ENCODE measurements at regions not wholly inside any gene's neighbourhood (a gene's known extent, or its start where the extent isn't known, plus 50 kb on each side); places are given as distances from the start of the nearest gene placed in this dataset.

- H3K9me3 ChIP-seq (ENCODE audit: control insufficient read depth, low read length), result no peaks in the 10 kb centered on the region
- intact Hi-C loops (cut with DNase I), result no loop called here
- H3K4me3 ChIP-seq (ENCODE audit: low read length in 2 of 2), result no peak overlapping the region
- H3K36me3 ChIP-seq (ENCODE audit: control insufficient read depth in 1 of 2, insufficient read depth in 2 of 2, low read length in 1 of 2), result no peaks in the 10 kb centered on the region
- no peaks in the 10 kb centered on the region for H3K4me1 ChIP-seq (ENCODE audit: control insufficient read depth in 1 of 2, insufficient read depth in 2 of 2, low read length in 2 of 2)
- 76 to 79% methylated on average over 17 of the region's 17 CpGs for WGBS, 2 donors
- no peak overlapping the region for H3K27ac ChIP-seq (ENCODE audit: low read depth in 1 of 2, low read length in 2 of 2)
- DNase-seq (peak; percentile 34 to 50), ATAC-seq (ENCODE audit: low FRiP score) (no peak)
- H3K27me3 ChIP-seq (ENCODE audit: control insufficient read depth in 1 of 2, insufficient read depth in 2 of 2, low read length in 1 of 2), result no peaks in the 10 kb centered on the region
Observed at GRCh38 chr13:19305434-19305833, 123.8 kb upstream of the TUBA3C start.

- Histone ChIP-seq H3K36me3 (ENCODE audit: control insufficient read depth in 1 of 2, insufficient read depth in 2 of 2, low read length in 1 of 2) (no peaks in the 10 kb centered on the region), H3K27me3 (ENCODE audit: control insufficient read depth in 1 of 2, insufficient read depth in 2 of 2, low read length in 1 of 2) (no peaks in the 10 kb centered on the region), H3K9me3 (ENCODE audit: control insufficient read depth, low read length) (peaks cover 2% of the 10 kb centered on the region), H3K4me1 (ENCODE audit: control insufficient read depth in 1 of 2, insufficient read depth in 2 of 2, low read length in 2 of 2) (no peaks in the 10 kb centered on the region), H3K27ac (ENCODE audit: low read depth in 1 of 2, low read length in 2 of 2) (no peak overlapping the region), H3K4me3 (ENCODE audit: low read length in 2 of 2) (no peak overlapping the region)
- DNase-seq, result no peak
- intact Hi-C loops (cut with DNase I), result no loop called here
- ATAC-seq (ENCODE audit: low FRiP score), result no peak
- WGBS, 2 donors, result 53 to 63% methylated on average over 3 of the region's 3 CpGs
Observed at GRCh38 chr13:19289180-19289579, 107.6 kb upstream of the TUBA3C start.

- no peak overlapping the region for H3K27ac ChIP-seq (ENCODE audit: low read depth in 1 of 2, low read length in 2 of 2)
- intact Hi-C loops (cut with DNase I), result no loop called here
- no peaks in the 10 kb centered on the region for H3K27me3 ChIP-seq (ENCODE audit: control insufficient read depth in 1 of 2, insufficient read depth in 2 of 2, low read length in 1 of 2)
- H3K36me3 ChIP-seq (ENCODE audit: control insufficient read depth in 1 of 2, insufficient read depth in 2 of 2, low read length in 1 of 2), result no peaks in the 10 kb centered on the region
- no peak overlapping the region for H3K4me3 ChIP-seq (ENCODE audit: low read length in 2 of 2)
- ATAC-seq (ENCODE audit: low FRiP score) (no peak), DNase-seq (no peak)
- WGBS, 2 donors, result 41 to 48% methylated on average over 1 of the region's 1 CpG
- H3K4me1 ChIP-seq (ENCODE audit: control insufficient read depth in 1 of 2, insufficient read depth in 2 of 2, low read length in 2 of 2), result no peaks in the 10 kb centered on the region
- H3K9me3 ChIP-seq (ENCODE audit: control insufficient read depth, low read length), result no peaks in the 10 kb centered on the region
Observed at GRCh38 chr13:19283836-19284235, 102.2 kb upstream of the TUBA3C start.

GRCh38 chr13:19268331-19268730 is 86.7 kb upstream of the TUBA3C start:
- ATAC-seq (ENCODE audit: low FRiP score) (no peak), DNase-seq (no peak)
- Histone ChIP-seq H3K9me3 (ENCODE audit: control insufficient read depth, low read length) (peaks cover 2% of the 10 kb centered on the region), H3K36me3 (ENCODE audit: control insufficient read depth in 1 of 2, insufficient read depth in 2 of 2, low read length in 1 of 2) (no peaks in the 10 kb centered on the region), H3K4me1 (ENCODE audit: control insufficient read depth in 1 of 2, insufficient read depth in 2 of 2, low read length in 2 of 2) (no peaks in the 10 kb centered on the region), H3K4me3 (ENCODE audit: low read length in 2 of 2) (no peak overlapping the region), H3K27me3 (ENCODE audit: control insufficient read depth in 1 of 2, insufficient read depth in 2 of 2, low read length in 1 of 2) (no peaks in the 10 kb centered on the region), H3K27ac (ENCODE audit: low read depth in 1 of 2, low read length in 2 of 2) (no peak overlapping the region)
- 30 to 57% methylated on average over 1 of the region's 1 CpG for WGBS, 2 donors
- intact Hi-C loops (cut with DNase I), result no loop called here

GRCh38 chr13:19267746-19268145 is 86.1 kb upstream of the TUBA3C start:
- no peak overlapping the region for H3K4me3 ChIP-seq (ENCODE audit: low read length in 2 of 2)
- no peaks in the 10 kb centered on the region for H3K4me1 ChIP-seq (ENCODE audit: control insufficient read depth in 1 of 2, insufficient read depth in 2 of 2, low read length in 2 of 2)
- peaks cover 2% of the 10 kb centered on the region for H3K9me3 ChIP-seq (ENCODE audit: control insufficient read depth, low read length)
- no peaks in the 10 kb centered on the region for H3K36me3 ChIP-seq (ENCODE audit: control insufficient read depth in 1 of 2, insufficient read depth in 2 of 2, low read length in 1 of 2)
- intact Hi-C loops (cut with DNase I), result no loop called here
- H3K27ac ChIP-seq (ENCODE audit: low read depth in 1 of 2, low read length in 2 of 2), result no peak overlapping the region
- H3K27me3 ChIP-seq (ENCODE audit: control insufficient read depth in 1 of 2, insufficient read depth in 2 of 2, low read length in 1 of 2), result no peaks in the 10 kb centered on the region
- no peak for ATAC-seq (ENCODE audit: low FRiP score)
- WGBS, 2 donors, result 70 to 71% methylated on average over 3 of the region's 3 CpGs
- DNase-seq, result no peak

GRCh38 chr13:19266979-19267378 is 85.4 kb upstream of the TUBA3C start:
- no peak for DNase-seq
- WGBS, 2 donors, result 69 to 72% methylated on average over 5 of the region's 5 CpGs
- no peak for ATAC-seq (ENCODE audit: low FRiP score)
- H3K27ac ChIP-seq (ENCODE audit: low read depth in 1 of 2, low read length in 2 of 2), result no peak overlapping the region
- intact Hi-C loops (cut with DNase I), result no loop called here
- no peaks in the 10 kb centered on the region for H3K36me3 ChIP-seq (ENCODE audit: control insufficient read depth in 1 of 2, insufficient read depth in 2 of 2, low read length in 1 of 2)
- H3K9me3 ChIP-seq (ENCODE audit: control insufficient read depth, low read length), result peaks cover 2% of the 10 kb centered on the region
- H3K4me3 ChIP-seq (ENCODE audit: low read length in 2 of 2), result no peak overlapping the region
- H3K4me1 ChIP-seq (ENCODE audit: control insufficient read depth in 1 of 2, insufficient read depth in 2 of 2, low read length in 2 of 2), result no peaks in the 10 kb centered on the region
- no peaks in the 10 kb centered on the region for H3K27me3 ChIP-seq (ENCODE audit: control insufficient read depth in 1 of 2, insufficient read depth in 2 of 2, low read length in 1 of 2)

- no peaks in the 10 kb centered on the region for H3K4me1 ChIP-seq (ENCODE audit: control insufficient read depth in 1 of 2, insufficient read depth in 2 of 2, low read length in 2 of 2)
Observed at GRCh38 chr13:19264711-19265110, 83.1 kb upstream of the TUBA3C start.

GRCh38 chr13:19252381-19252780 is 70.8 kb upstream of the TUBA3C start:
- Histone ChIP-seq H3K27me3 (ENCODE audit: control insufficient read depth in 1 of 2, insufficient read depth in 2 of 2, low read length in 1 of 2) (no peaks in the 10 kb centered on the region), H3K4me1 (ENCODE audit: control insufficient read depth in 1 of 2, insufficient read depth in 2 of 2, low read length in 2 of 2) (no peaks in the 10 kb centered on the region), H3K36me3 (ENCODE audit: control insufficient read depth in 1 of 2, insufficient read depth in 2 of 2, low read length in 1 of 2) (no peaks in the 10 kb centered on the region), H3K9me3 (ENCODE audit: control insufficient read depth, low read length) (peaks cover 1% of the 10 kb centered on the region), H3K4me3 (ENCODE audit: low read length in 2 of 2) (no peak overlapping the region), H3K27ac (ENCODE audit: low read depth in 1 of 2, low read length in 2 of 2) (no peak overlapping the region)
- no peak for DNase-seq
- 64 to 79% methylated on average over 4 of the region's 4 CpGs for WGBS, 2 donors
- no peak for ATAC-seq (ENCODE audit: low FRiP score)
- intact Hi-C loops (cut with DNase I), result no loop called here

More at GRCh38 chr13:19264711-19265110, 83.1 kb upstream of the TUBA3C start:
- ATAC-seq (ENCODE audit: low FRiP score) (no peak), DNase-seq (no peak)
- Histone ChIP-seq H3K27ac (ENCODE audit: low read depth in 1 of 2, low read length in 2 of 2) (no peak overlapping the region), H3K36me3 (ENCODE audit: control insufficient read depth in 1 of 2, insufficient read depth in 2 of 2, low read length in 1 of 2) (no peaks in the 10 kb centered on the region), H3K27me3 (ENCODE audit: control insufficient read depth in 1 of 2, insufficient read depth in 2 of 2, low read length in 1 of 2) (no peaks in the 10 kb centered on the region), H3K9me3 (ENCODE audit: control insufficient read depth, low read length) (no peaks in the 10 kb centered on the region), H3K4me3 (ENCODE audit: low read length in 2 of 2) (no peak overlapping the region)
- intact Hi-C loops (cut with DNase I), result no loop called here
- 42 to 44% methylated on average over 1 of the region's 1 CpG for WGBS, 2 donors

- H3K27me3 ChIP-seq (ENCODE audit: control insufficient read depth in 1 of 2, insufficient read depth in 2 of 2, low read length in 1 of 2), result no peaks in the 10 kb centered on the region
- no peaks in the 10 kb centered on the region for H3K4me1 ChIP-seq (ENCODE audit: control insufficient read depth in 1 of 2, insufficient read depth in 2 of 2, low read length in 2 of 2)
- H3K27ac ChIP-seq (ENCODE audit: low read depth in 1 of 2, low read length in 2 of 2), result no peak overlapping the region
- H3K36me3 ChIP-seq (ENCODE audit: control insufficient read depth in 1 of 2, insufficient read depth in 2 of 2, low read length in 1 of 2), result no peaks in the 10 kb centered on the region
- no peaks in the 10 kb centered on the region for H3K9me3 ChIP-seq (ENCODE audit: control insufficient read depth, low read length)
- DNase-seq (no peak), ATAC-seq (ENCODE audit: low FRiP score) (no peak)
- 60 to 65% methylated on average over 6 of the region's 6 CpGs for WGBS, 2 donors
- intact Hi-C loops (cut with DNase I), result no loop called here
- no peak overlapping the region for H3K4me3 ChIP-seq (ENCODE audit: low read length in 2 of 2)
Observed at GRCh38 chr13:19239114-19239860, 57.7 kb upstream of the TUBA3C start.
